Tibial nerve (tissue), 4 donors: ENCODE measurements at regions not wholly inside any gene's neighbourhood (a gene's known extent, or its start where the extent isn't known, plus 50 kb on each side); places are given as distances from the start of the nearest gene placed in this dataset.

Source experiments
- DNase-seq, 2 donors: peaks; one replicate each; pipeline ENCODE4 v3.0.0-alpha.2; 2019; ENCODE audit warnings: low spot score in 2 of 2
- H3K27ac ChIP-seq, 4 donors: fragments of 200-600 bp; sonication (generic) in 3 of 4; one replicate each; pipeline ENCODE4 v1.5.1; 2017 to 2019; ENCODE audit warnings: mild to moderate bottlenecking in 1 of 4
- H3K27me3 ChIP-seq, 2 donors: fragments of 200-600 bp; sonication (generic) in 1 of 2; one replicate each; pipeline versions ENCODE4 v1.5.1 to v1.6.0; 2017 to 2019
- H3K36me3 ChIP-seq, 3 donors: fragments of 200-600 bp; sonication (generic); one replicate each; pipeline ENCODE4 v1.5.1; 2018 to 2019
- H3K4me1 ChIP-seq, 4 donors: fragments of 200-600 bp; sonication (generic) in 3 of 4; one replicate each; pipeline ENCODE4 v1.5.1; 2017 to 2019
- H3K4me3 ChIP-seq, 4 donors: fragments of 200-600 bp; sonication (generic) in 3 of 4; one replicate each; pipeline ENCODE4 v1.5.1; 2017 to 2019; ENCODE audit warnings: mild to moderate bottlenecking in 1 of 4, moderate library complexity in 1 of 4
- H3K9me3 ChIP-seq, 4 donors: fragments of 200-600 bp; sonication (generic) in 3 of 4; one replicate each; pipeline ENCODE4 v1.5.1; 2017 to 2019
- EP300 ChIP-seq, 2 donors: sonication (generic); formaldehyde crosslinking; IDR thresholded peaks; one replicate each; pipeline ENCODE4 v1.6.1; 2017; ENCODE audit warnings: antibody characterized with exemption in 2 of 2, mild to moderate bottlenecking in 1 of 2
- POLR2A ChIP-seq, 2 donors: fragments of 450-650 bp; IDR thresholded peaks; one replicate each; pipeline ENCODE4 v1.6.1; 2017; ENCODE audit warnings: antibody characterized with exemption in 2 of 2, mild to moderate bottlenecking in 2 of 2, moderate library complexity in 2 of 2
- WGBS, 2 donors: methylation state at CpG; one replicate each; pipeline ENCODE4 v1.1.5; 2018; 5-methylcytosine and 5-hydroxymethylcytosine counted together
- TF ChIP-seq, protein P1 (sequence below), 5 experiments: fragments of 200-600 bp in 3 of 5; fragments of 450-650 bp in 2 of 5; sonication (generic) in 3 of 5; IDR thresholded peaks; one replicate each; pipeline ENCODE4 v1.5.1; 2016 to 2019; ENCODE audit warnings: antibody characterized with exemption in 5 of 5, mild to moderate bottlenecking in 3 of 5, moderate library complexity in 2 of 5

DNA sequence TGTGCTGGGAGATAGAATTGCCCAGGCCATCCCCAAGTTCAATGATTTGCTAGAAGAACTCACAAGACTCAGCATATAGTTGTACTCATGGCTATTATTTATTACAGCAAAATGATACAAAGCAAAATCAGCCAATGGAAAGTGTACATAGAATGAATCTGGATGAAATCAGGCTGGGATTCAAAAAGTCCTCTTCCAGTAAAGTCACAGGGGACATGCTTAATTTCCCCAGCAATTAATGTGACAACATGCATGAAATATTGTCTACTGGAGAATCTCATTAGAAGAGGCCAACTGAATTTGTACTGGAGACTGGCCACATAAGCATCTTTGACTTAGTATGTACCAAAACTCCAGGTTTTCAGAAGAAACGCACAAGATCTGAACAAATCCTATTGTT is 1043.1 kb downstream of the NAALADL2 start:
- no peak overlapping the region for H3K27ac ChIP-seq
- TF ChIP-seq POLR2A (IDR thresholded peaks at IDR 0.05) (no peak), EP300 (IDR thresholded peaks at IDR 0.05) (no peak)
- TF ChIP-seq, protein P1, sequence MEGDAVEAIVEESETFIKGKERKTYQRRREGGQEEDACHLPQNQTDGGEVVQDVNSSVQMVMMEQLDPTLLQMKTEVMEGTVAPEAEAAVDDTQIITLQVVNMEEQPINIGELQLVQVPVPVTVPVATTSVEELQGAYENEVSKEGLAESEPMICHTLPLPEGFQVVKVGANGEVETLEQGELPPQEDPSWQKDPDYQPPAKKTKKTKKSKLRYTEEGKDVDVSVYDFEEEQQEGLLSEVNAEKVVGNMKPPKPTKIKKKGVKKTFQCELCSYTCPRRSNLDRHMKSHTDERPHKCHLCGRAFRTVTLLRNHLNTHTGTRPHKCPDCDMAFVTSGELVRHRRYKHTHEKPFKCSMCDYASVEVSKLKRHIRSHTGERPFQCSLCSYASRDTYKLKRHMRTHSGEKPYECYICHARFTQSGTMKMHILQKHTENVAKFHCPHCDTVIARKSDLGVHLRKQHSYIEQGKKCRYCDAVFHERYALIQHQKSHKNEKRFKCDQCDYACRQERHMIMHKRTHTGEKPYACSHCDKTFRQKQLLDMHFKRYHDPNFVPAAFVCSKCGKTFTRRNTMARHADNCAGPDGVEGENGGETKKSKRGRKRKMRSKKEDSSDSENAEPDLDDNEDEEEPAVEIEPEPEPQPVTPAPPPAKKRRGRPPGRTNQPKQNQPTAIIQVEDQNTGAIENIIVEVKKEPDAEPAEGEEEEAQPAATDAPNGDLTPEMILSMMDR (IDR thresholded peaks at IDR 0.05): no peak

DNA sequence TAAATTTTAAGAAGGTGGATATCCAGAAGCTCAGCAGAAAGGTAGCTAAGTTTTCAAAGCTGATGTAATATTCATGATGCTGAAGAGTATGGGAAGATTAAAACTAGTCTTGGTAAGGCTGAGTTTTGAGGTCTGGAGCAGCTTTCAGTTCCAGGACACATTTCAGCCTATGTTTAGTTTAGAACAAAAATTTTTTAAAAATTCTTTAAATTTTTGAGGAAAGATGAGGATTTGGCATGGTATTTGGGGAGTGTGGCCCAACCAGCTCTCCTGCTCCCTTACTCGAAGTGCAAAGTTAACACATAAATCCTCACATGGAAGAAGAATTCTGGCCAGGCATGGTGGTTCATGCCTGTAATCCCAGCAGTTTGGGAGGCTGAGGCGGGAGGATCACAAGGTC is 1039.1 kb downstream of the NAALADL2 start:
- no peaks in the 10 kb centered on the region for H3K27me3 ChIP-seq
- WGBS, 2 donors: 86 to 88% methylated on average over 2 of the region's 2 CpGs
- no peaks in the 10 kb centered on the region for H3K36me3 ChIP-seq
- H3K9me3 ChIP-seq: no peaks in the 10 kb centered on the region
- no peaks in the 10 kb centered on the region for H3K4me1 ChIP-seq
- no peak overlapping the region for H3K27ac ChIP-seq
- H3K4me3 ChIP-seq: no peak overlapping the region
- no peak for TF ChIP-seq POLR2A (IDR thresholded peaks at IDR 0.05)
- no peak for TF ChIP-seq EP300 (IDR thresholded peaks at IDR 0.05)
- TF ChIP-seq, protein P1 (IDR thresholded peaks at IDR 0.05): no peak
- DNase-seq: no peak

More for the DNA sequence above, 1043.1 kb downstream of the NAALADL2 start:
- WGBS, 2 donors: 97 to 100% methylated on average over 1 of the region's 1 CpG
- H3K36me3 ChIP-seq: no peaks in the 10 kb centered on the region
- DNase-seq: no peak
- peaks cover 0 to under 1% (median 0%) of the 10 kb centered on the region in 4 donors for H3K9me3 ChIP-seq
- no peaks in the 10 kb centered on the region for H3K4me1 ChIP-seq
- no peak overlapping the region for H3K4me3 ChIP-seq
- H3K27me3 ChIP-seq: no peaks in the 10 kb centered on the region

DNA sequence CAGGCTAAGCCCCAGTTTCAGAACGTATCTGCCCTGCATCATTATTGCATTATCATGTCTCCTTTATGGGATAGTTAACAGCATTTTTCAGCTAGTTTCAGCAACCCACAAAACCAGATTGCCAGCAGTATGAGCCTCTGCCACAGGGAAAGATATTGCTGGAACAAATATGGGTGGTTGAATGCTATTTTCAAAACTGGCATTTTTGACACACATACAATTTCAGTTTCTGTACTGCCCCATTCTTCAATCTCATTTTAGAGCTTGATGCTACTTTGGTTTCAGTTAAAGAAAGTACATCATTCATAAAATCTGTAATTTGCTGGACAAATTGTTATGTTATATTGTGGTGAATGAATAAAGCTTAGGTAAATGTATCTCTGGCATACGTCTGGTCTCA is 1037.5 kb downstream of the NAALADL2 start:
- Histone ChIP-seq H3K36me3 (no peaks in the 10 kb centered on the region), H3K4me1 (no peaks in the 10 kb centered on the region), H3K27me3 (no peaks in the 10 kb centered on the region), H3K4me3 (no peak overlapping the region), H3K27ac (no peak overlapping the region), H3K9me3 (no peaks in the 10 kb centered on the region)
- WGBS, 2 donors: 85% methylated on average over 2 of the region's 2 CpGs
- no peak for DNase-seq
- TF ChIP-seq, protein P1 (IDR thresholded peaks at IDR 0.05): no peak
- TF ChIP-seq EP300 (IDR thresholded peaks at IDR 0.05): no peak
- TF ChIP-seq POLR2A (IDR thresholded peaks at IDR 0.05): no peak

DNA sequence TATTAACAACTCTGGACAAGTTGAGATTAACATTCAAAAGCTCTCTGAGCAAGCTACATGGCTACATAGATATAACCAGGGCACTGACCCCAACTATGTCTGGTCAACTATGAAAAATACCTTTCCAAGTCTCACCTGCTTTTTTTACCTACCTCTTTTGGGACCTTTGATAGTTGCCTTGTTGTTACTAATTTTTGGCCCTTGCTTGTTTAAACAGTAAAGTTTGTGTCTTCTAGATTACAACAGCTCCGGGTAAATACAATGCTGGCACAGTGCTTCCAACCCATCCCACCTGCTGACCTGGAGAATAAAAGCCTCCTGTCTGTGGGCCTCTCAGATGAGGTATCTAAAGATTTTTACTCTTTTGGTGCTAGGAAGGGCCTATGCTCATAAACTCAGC is 1036.6 kb downstream of the NAALADL2 start:
- 67 to 96% methylated on average over 1 of the region's 1 CpG for WGBS, 2 donors
- no peak overlapping the region for H3K27ac ChIP-seq
- DNase-seq: no peak
- no peaks in the 10 kb centered on the region for H3K9me3 ChIP-seq
- H3K4me3 ChIP-seq: no peak overlapping the region
- H3K4me1 ChIP-seq: no peaks in the 10 kb centered on the region
- H3K36me3 ChIP-seq: no peaks in the 10 kb centered on the region
- TF ChIP-seq, protein P1 (IDR thresholded peaks at IDR 0.05): no peak
- TF ChIP-seq EP300 (IDR thresholded peaks at IDR 0.05) (no peak), POLR2A (IDR thresholded peaks at IDR 0.05) (no peak)
- no peaks in the 10 kb centered on the region for H3K27me3 ChIP-seq

DNA sequence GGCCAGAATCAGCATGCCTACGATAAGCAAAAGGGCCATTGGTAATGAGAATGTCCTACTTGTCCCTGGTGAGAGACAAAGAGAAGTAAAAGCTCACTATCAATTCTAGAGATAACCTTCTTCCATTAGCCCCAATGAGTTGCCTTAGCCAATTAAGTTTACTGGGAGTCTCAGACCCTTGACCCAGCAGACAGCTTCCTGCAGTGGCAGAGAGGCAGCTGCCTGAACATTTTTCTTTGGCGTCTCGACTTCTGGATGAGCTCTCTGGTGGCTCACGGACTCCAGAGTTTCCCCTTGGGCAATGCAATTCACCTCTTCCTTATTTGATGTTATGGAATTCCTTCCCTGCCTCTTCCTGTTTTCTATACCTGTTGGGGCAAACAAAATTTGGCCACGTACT is 1034.4 kb downstream of the NAALADL2 start:
- WGBS, 2 donors: 86 to 88% methylated on average over 5 of the region's 5 CpGs
- Histone ChIP-seq H3K27me3 (no peaks in the 10 kb centered on the region), H3K4me1 (no peaks in the 10 kb centered on the region), H3K4me3 (no peak overlapping the region), H3K36me3 (no peaks in the 10 kb centered on the region), H3K9me3 (no peaks in the 10 kb centered on the region), H3K27ac (no peak overlapping the region)
- TF ChIP-seq, protein P1 (IDR thresholded peaks at IDR 0.05): no peak
- TF ChIP-seq POLR2A (IDR thresholded peaks at IDR 0.05): no peak
- no peak for TF ChIP-seq EP300 (IDR thresholded peaks at IDR 0.05)
- no peak for DNase-seq
